PC-9 (cell line): ENCODE measurements at regions not wholly inside any gene's neighbourhood (a gene's known extent, or its start where the extent isn't known, plus 50 kb on each side); places are given as distances from the start of the nearest gene placed in this dataset.

Experiments used
- BruUV-seq: library from RNA; stranded (reverse); fragments of 400-500 nt; replicated peaks from 2 replicates; lab custom pipeline; 2021; lab: Mats Ljungman, UMichigan
- CTCF ChIA-PET: fragments of 300-600 bp; sonication (Branson Sonifier 250); formaldehyde crosslinking; loops from one replicate; lab custom pipeline; 2022; ENCODE audit warnings: antibody characterized with exemption; lab: Charles Lee
- POLR2A ChIA-PET: fragments of 300-600 bp; sonication (Branson Sonifier 250); formaldehyde crosslinking; loops from one replicate; lab custom pipeline; 2022; ENCODE audit warnings: antibody characterized with exemption; ENCODE audit not compliant: unreplicated experiment; lab: Charles Lee
- DNase-seq, 2 experiments: peaks; one replicate each; pipeline versions ENCODE4 v3.0.0 to v3.0.0-alpha.2; 2015 to 2022; ENCODE audit warnings: mixed read lengths in 1 of 2
- H2AFZ ChIP-seq: fragments of 200-600 bp; sonication (generic); 2 replicates; pipeline ENCODE4 v1.8.1; 2017; ENCODE audit warnings: antibody characterized with exemption
- H3F3A ChIP-seq: fragments of 200-600 bp; sonication (generic); 2 replicates; pipeline ENCODE4 v1.8.1; 2017; ENCODE audit warnings: antibody characterized with exemption, mild to moderate bottlenecking, low read depth; ENCODE audit not compliant: insufficient read depth
- H3K27ac ChIP-seq: fragments of 200-600 bp; sonication (generic); 2 replicates; pipeline ENCODE4 v1.6.1; 2016; ENCODE audit warnings: mixed run types
- H3K27me3 ChIP-seq: fragments of 200-600 bp; sonication (generic); 2 replicates; pipeline ENCODE4 v1.6.1; 2016; ENCODE audit warnings: low read depth, mixed run types; ENCODE audit not compliant: insufficient read depth
- H3K36me3 ChIP-seq: fragments of 200-600 bp; sonication (generic); 2 replicates; pipeline ENCODE4 v1.6.1; 2016; ENCODE audit warnings: low read depth, mixed run types
- H3K4me1 ChIP-seq: fragments of 200-600 bp; sonication (generic); replicated peaks from 2 replicates; pipeline ENCODE4 v1.6.1; 2016; ENCODE audit warnings: mixed run types; ENCODE audit not compliant: insufficient read depth
- H3K4me2 ChIP-seq: fragments of 200-600 bp; sonication (generic); 2 replicates; pipeline ENCODE4 v1.6.1; 2017; ENCODE audit warnings: mixed run types
- H3K4me3 ChIP-seq: fragments of 200-600 bp; sonication (generic); 2 replicates; pipeline ENCODE4 v1.6.1; 2016; ENCODE audit warnings: mixed run types
- H3K79me2 ChIP-seq: fragments of 200-600 bp; sonication (generic); 2 replicates; pipeline ENCODE4 v1.6.1; 2017; ENCODE audit warnings: low read depth, mixed run types
- H3K9me2 ChIP-seq: fragments of 200-600 bp; sonication (generic); 2 replicates; pipeline ENCODE4 v1.8.1; 2017; ENCODE audit warnings: mild to moderate bottlenecking; ENCODE audit not compliant: insufficient read depth
- H3K9me3 ChIP-seq: fragments of 200-600 bp; sonication (generic); 2 replicates; pipeline ENCODE4 v1.8.1; 2016; ENCODE audit warnings: low read depth; ENCODE audit not compliant: insufficient read depth
- H4K20me1 ChIP-seq: fragments of 200-600 bp; sonication (generic); 2 replicates; pipeline ENCODE4 v1.8.1; 2017; ENCODE audit not compliant: insufficient read depth
- CTCF ChIP-seq: fragments of 200-600 bp; sonication (generic); conservative IDR thresholded peaks from 2 replicates; pipeline ENCODE4 v1.6.1; 2017; ENCODE audit warnings: mixed run types, antibody characterized with exemption, mild to moderate bottlenecking, moderate library complexity
- EZH2 ChIP-seq: fragments of 200-600 bp; sonication (generic); IDR thresholded peaks from 2 replicates; pipeline ENCODE4 v1.8.0; 2017; ENCODE audit warnings: antibody characterized with exemption, low read depth
- intact Hi-C: fragments of 100-400 bp; cut with micrococcal nuclease; formaldehyde crosslinking; loops from one replicate; pipeline ENCODE4 v1.10.0; 2022; ENCODE audit not compliant: unreplicated experiment

DNA sequence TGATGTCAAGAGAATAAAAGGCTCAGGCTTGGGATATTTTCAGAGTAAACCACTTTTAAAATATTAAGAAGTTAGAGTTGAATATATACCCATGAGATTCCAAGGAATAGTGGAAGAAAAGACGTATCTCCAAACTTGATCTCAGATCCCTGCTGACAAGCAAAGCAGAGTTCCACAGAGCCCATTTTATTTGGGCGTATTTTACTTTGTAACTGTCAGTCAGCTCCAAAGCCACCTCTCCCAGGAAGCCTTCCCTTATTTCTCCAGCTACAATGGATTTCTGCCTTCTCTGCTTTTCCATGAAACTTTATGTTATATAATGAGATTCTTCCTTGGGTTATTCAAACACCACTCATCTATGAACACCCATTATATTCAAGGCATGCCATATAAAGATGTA is 295.7 kb downstream of the FZD1 start:
- CTCF ChIA-PET: no interaction called here
- Histone ChIP-seq H3K9me2 (no peaks in the 10 kb centered on the region), H3K9me3 (no peaks in the 10 kb centered on the region; the same call in 1 of the 2 replicates), H2AFZ (no peak overlapping the region), H3F3A (no peaks in the 10 kb centered on the region), H3K36me3 (no peaks in the 10 kb centered on the region), H3K27ac (no peak overlapping the region), H4K20me1 (no peaks in the 10 kb centered on the region), H3K4me2 (no peak overlapping the region), H3K79me2 (no peaks in the 10 kb centered on the region), H3K27me3 (no peaks in the 10 kb centered on the region), H3K4me1 (peaks cover 13% of the 10 kb centered on the region), H3K4me3 (no peak overlapping the region)
- POLR2A ChIA-PET: no interaction called here
- no TSS peak for BruUV-seq
- no peak for TF ChIP-seq CTCF
- intact Hi-C loops: loop anchor here (5.0 to 10.0 kb wide), 2 partner anchors 225 to 292 kb away; no protein-coding TSS in a partner anchor
- no peak for DNase-seq

DNA sequence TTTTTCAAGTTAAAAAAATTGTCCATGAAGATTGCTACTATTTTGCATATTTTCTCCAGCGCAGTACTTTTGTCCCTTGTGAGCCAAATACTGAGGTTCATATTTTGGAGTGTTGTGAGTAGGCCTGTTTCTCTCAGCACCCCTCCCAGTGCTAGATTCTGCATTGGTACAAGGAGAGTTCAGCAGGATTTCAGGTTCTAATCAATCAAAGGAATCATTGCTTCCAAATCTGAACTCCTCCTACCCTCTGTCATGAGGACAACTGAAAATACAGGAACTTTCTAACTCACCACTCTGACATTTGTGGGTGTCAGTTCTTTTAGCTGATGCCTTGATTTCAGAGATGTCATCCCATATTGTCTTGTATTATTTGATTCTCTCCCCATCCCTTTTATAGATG is 299.9 kb downstream of the FZD1 start:
- H3K9me2 ChIP-seq: no peaks in the 10 kb centered on the region
- no peak overlapping the region for H2AFZ ChIP-seq
- no peak for DNase-seq
- no peaks in the 10 kb centered on the region for H3K79me2 ChIP-seq
- CTCF ChIA-PET: no interaction called here
- H3K27me3 ChIP-seq: no peaks in the 10 kb centered on the region
- intact Hi-C loops: no loop called here
- no peaks in the 10 kb centered on the region for H3K4me1 ChIP-seq
- no peak overlapping the region for H3K4me3 ChIP-seq
- no peaks in the 10 kb centered on the region; the same call in 1 of the 2 replicates for H3K9me3 ChIP-seq
- no peaks in the 10 kb centered on the region for H3F3A ChIP-seq
- POLR2A ChIA-PET: no interaction called here
- BruUV-seq: no TSS peak
- H4K20me1 ChIP-seq: no peaks in the 10 kb centered on the region
- no peaks in the 10 kb centered on the region for H3K36me3 ChIP-seq
- H3K4me2 ChIP-seq: no peak overlapping the region
- H3K27ac ChIP-seq: no peak overlapping the region
- no peak for TF ChIP-seq CTCF
- TF ChIP-seq EZH2: no peak

- Histone ChIP-seq H3K36me3 (no peaks in the 10 kb centered on the region), H3K4me1 (no peaks in the 10 kb centered on the region), H3F3A (no peaks in the 10 kb centered on the region), H4K20me1 (no peaks in the 10 kb centered on the region), H3K4me2 (no peak overlapping the region), H3K79me2 (no peaks in the 10 kb centered on the region), H3K9me2 (no peaks in the 10 kb centered on the region), H3K9me3 (no peaks in the 10 kb centered on the region; the same call in 1 of the 2 replicates), H2AFZ (no peak overlapping the region), H3K4me3 (no peak overlapping the region), H3K27ac (no peak overlapping the region), H3K27me3 (no peaks in the 10 kb centered on the region)
- CTCF ChIA-PET: no interaction called here
- intact Hi-C loops: no loop called here
- DNase-seq: no peak
- no TSS peak for BruUV-seq
- POLR2A ChIA-PET: no interaction called here
- TF ChIP-seq CTCF (no peak), EZH2 (no peak)
Observed at GRCh38 chr7:91564541-91564940, 300.3 kb downstream of the FZD1 start.
